ENCODE measurements at regions not wholly inside any gene's neighbourhood (a gene's known extent, or its start where the extent isn't known, plus 50 kb on each side); places are given as distances from the start of the nearest gene placed in this dataset.

DNA sequence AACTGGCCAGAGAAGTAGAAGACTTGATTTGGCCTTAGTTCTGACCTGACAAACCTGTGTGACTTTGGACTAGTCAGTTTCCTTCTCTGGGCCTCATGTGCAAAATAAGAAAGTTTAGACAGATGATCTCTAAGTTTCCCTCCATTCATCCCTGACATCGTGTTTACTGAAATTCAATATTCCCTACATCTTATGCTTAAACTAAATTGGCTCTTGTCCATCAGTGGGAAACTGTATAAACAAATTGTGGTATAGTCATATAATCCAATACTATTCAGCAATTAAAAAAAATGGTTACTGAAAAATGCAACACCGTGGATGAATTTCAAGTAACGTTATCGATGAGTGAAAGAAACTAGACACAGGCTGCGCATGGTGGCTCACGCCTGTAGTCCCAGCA, 64.4 kb upstream of the HRH1 start:
- no peak for DNase-seq

DNA sequence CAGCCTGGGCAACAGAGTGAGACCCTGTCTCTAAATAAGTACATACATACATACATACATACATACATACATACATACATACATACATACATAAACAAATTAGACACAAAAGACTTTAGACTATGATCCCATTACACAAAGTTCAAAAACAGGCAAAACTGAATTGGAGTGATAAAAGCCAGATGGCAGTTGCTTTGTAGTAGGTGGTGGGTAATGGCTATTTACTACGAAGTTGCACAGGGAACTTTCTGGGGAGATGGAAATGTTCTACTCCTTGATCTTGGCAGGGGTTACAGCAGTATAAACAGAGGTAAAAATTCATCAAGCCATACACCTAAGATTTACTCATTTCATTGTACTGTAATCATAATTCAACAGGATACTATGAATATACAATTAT, 63.7 kb upstream of the HRH1 start:
- no peak for DNase-seq

DNA sequence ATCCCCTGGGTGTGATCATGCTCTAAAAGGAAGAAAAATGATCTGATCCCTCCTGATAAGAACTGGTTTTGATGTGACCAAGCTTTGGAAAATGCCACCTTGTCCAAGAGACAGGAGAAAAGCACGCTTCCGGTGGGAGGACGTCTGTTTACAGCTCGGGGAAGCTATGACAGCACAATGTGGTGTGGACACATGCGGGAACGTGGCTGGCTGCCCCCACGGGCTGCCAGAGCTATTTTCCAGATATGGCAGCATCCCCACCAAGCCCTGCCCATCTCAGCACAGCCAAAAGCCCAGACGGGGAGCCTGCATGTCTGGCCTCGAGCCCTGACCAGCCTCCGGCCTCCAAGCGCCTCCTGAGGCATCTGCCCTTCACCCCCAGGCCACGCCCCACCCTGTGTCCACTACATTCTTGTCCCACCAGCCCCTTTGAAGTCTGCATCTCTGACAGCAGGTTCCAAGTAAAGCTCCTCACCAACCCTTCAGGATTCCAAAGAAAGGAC, 63.2 kb upstream of the HRH1 start:
- no peak for DNase-seq

DNA sequence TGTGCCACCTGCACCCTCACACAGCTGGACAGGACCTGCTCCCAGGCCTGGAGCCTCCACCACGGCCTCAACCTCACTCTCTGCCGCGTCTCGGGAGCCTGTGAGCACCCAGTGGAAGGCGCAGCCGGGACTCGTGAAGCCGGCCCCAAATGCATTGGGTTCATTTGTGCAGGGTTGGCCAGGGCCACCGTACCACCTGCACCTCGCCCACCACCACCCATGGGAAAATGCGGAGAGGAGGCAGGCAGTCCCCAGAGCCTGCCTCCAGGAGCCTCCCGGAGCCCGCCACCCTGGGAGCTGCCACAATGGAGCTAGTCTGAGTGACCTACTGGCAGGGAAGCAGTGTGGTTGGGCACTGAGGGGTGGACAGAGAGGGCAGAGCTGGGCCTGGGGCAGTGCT, 62.5 kb upstream of the HRH1 start:
- no peak for DNase-seq

DNA sequence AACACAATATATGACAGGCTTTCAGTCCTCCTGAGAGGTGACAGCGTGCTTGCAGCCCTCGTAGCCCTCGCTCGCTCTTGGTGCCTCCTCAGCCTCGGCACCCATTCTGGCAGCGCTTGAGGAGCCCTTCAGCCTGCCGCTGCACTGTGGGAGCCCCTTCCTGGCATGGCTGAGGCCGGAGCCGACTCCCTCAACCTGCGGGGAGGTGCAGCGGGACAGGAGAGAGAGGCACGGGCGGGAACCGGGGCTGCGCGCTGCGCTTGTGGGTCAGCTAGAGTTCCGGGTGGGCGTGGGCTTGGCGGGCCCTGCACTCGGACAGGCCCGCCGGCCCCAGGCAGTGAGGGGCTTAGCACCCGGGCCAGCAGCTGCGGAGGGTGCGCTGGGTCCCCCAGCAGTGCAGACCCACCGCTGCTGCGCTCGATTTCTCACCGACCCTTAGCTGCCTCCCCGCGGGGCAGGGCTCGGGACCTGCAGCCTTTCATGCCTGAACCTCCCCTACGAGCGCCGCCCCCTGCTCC, 60.4 kb upstream of the HRH1 start:
- DNase-seq, result no peak

DNA sequence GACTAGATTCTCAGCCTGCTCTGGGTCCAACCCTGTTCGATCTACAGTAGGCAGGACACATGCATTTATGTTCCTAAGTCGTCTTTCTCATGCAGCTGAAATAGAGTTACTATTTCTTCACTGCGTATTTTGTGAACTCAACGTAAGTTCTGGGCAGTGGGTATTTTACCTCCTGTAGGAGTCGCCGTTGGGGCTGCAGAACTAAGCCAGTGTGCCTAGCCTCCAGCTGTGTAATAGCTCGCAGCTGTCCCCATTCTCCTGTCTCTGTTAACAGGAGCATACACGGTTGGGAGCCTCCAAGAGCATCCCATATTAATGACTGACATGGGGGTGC, 58.4 kb upstream of the HRH1 start:
- DNase-seq, result no peak

DNA sequence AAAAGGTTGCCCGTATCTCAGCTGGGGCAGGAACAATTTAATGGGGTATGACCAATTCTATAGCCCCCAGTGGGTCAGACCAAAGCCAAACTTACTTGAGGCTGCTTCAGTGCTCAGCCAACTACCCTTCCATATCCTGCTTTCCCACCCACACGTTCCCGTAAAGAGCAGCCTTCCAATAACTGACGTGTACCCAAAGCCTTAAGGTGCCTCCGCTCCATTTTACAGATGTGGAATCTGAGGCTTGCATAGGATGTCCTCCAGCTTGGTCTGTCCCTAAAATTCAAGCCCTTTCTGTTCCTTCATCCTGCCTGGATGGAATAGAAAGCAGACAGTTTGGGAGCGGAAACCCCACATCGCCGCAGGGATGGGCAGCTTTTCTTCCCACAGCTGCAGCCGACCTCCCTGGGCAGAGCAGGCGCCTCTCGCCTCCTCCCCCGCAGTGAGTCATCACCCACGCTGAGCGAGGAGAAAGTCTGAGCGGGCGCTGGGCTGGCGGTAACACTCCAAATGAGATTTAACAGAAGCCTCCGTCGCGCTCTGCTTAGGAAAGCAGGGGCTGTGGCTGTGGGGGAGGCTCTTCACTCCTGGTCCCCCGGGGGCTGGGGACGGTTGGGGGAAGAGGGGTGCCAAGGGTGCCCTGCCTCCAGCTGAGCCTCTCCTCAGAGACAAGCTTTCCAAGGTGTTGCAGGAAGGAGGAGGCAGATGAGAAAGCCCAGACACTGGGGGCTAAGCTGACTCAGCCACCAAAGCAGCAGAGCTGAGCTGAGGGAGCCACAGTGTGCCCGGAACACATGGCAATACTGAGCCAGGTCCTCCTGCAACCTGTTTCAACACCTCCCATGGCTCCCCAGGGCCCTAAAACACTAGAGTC, 57.8 kb upstream of the HRH1 start:
- DNase-seq, result peak; percentile 72

DNA sequence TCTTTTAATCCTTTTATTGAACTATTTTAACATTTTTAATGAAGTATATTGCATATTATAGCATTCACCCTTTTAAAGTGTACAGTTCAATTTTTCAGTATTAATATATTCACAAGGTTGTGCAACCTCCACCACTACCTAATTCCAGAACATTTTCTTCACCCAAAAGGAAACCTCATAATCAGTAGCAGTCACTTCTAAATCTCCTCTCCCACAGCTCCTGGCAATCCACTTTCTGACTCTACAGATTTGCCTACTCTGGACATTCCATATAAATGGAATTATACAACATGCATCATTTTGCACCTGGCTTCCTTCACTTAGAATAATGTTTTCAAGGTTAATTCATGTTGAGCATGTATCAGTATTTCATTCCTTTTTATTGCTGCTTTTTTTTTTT, 55.0 kb upstream of the HRH1 start:
- no peak for DNase-seq
